Sigmoid colon (tissue), 3 donors: ENCODE measurements at regions not wholly inside any gene's neighbourhood (a gene's known extent, or its start where the extent isn't known, plus 50 kb on each side); places are given as distances from the start of the nearest gene placed in this dataset.

ENCODE experiments used
- CTCF ChIP-seq, 4 experiments: fragments of 450-650 bp in 3 of 4; fragments of 200-600 bp in 1 of 4; IDR thresholded peaks; one replicate each; pipeline ENCODE4 v1.5.1; 2016 to 2019; ENCODE audit warnings: antibody characterized with exemption in 4 of 4, mild to moderate bottlenecking in 3 of 4, moderate library complexity in 2 of 4
- POLR2A ChIP-seq, 2 donors: fragments of 450-650 bp; IDR thresholded peaks; one replicate each; pipeline ENCODE4 v1.6.1; 2016; ENCODE audit warnings: antibody characterized with exemption in 2 of 2, mild to moderate bottlenecking in 2 of 2, moderate library complexity in 2 of 2

- TF ChIP-seq POLR2A (IDR thresholded peaks at IDR 0.05) (no peak), CTCF (IDR thresholded peaks at IDR 0.05) (no peak)
Observed at GRCh38 chr5:136642976-136643375, 277.6 kb upstream of the TRPC7 start.
